GM18951 (cell line): ENCODE measurements at regions not wholly inside any gene's neighbourhood (a gene's known extent, or its start where the extent isn't known, plus 50 kb on each side); places are given as distances from the start of the nearest gene placed in this dataset.

Source experiments
- POLR2A ChIP-seq: IDR thresholded peaks from 4 replicates; pipeline ENCODE4 v1.6.1; 2011; ENCODE audit warnings: mild to moderate bottlenecking; ENCODE audit not compliant: insufficient read length, insufficient read depth; ENCODE audit errors: extremely low read depth
- in situ Hi-C: fragments of 300-500 bp; cut with MboI; formaldehyde crosslinking; loops from one replicate; pipeline ENCODE4 v1.12.0; 2022; ENCODE audit warnings: low sequenced_read_pairs, mixed read lengths, inconsistent platforms; ENCODE audit not compliant: unreplicated experiment

DNA sequence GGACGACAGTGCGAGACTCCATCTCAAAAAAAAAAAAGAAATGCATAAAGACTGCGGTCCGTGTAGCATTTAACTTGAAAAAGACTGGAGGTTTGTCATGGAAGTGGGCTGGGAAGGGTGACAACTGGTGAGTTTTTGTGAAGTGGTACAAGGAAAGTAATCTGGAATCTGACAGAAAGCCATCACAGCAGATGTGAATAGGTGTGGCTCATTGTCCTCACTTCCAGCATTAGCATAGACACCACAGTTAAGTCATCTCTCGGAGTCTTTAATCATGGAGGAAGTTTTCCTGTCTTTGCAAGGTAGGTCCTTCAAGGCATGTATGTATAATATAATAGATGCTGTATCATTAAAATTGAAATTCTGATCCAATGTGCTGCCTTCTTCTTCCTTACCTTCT, 453.2 kb downstream of the TFAP2A start:
- in situ Hi-C loops, result no loop called here
- TF ChIP-seq POLR2A, result no peak

- no peak for TF ChIP-seq POLR2A
- in situ Hi-C loops, result no loop called here
Measured at GRCh38 chr6:9957215-9957759, 457.6 kb downstream of the TFAP2A start.

DNA sequence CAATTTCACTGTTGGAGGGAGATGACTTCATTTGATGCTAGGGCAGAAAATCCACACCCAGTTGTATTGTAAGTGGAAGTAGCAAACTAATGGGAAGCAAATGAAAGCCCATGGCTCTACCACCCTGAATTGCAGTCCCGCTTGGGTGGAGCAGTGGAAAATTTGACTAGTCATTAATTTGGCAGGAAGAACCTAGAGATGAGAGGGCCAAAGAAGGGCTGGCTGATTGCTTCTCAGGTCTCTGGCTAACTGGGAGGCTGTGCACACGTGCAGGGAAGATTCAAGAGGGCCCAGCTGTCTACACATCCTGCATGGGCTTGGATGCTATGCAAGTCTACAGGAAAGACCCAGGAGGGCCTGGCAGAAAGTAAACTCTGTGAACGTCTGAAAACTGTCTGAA, 466.2 kb downstream of the TFAP2A start:
- TF ChIP-seq POLR2A, result no peak
- in situ Hi-C loops, result no loop called here

GRCh38 chr6:9943986-9944385, 470.9 kb downstream of the TFAP2A start:
- in situ Hi-C loops, result no loop called here
- no peak for TF ChIP-seq POLR2A

- in situ Hi-C loops, result no loop called here
- TF ChIP-seq POLR2A, result no peak
Measured at GRCh38 chr6:9943026-9943425, 471.8 kb downstream of the TFAP2A start.

DNA sequence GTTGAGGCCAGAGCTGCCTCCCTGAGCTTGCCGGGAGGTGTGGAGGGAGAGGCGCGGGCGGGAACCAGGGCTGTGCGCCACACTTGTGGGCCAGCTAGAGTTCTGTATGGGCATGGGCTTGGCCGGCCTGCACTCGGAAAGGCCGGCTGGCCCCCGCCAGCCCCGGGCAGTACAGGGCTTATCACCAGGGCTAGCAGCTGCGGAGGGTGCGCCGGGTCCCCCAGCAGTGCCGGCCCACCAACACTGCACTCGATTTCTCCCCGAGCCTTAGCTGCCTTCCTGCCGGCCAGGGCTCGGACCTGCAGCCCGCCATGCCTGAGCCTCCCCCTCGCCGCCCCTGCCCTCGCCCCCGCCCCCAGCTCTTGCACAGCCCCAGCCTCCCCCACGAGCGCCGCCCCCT, 472.7 kb downstream of the TFAP2A start:
- no peak for TF ChIP-seq POLR2A
- in situ Hi-C loops, result no loop called here

DNA sequence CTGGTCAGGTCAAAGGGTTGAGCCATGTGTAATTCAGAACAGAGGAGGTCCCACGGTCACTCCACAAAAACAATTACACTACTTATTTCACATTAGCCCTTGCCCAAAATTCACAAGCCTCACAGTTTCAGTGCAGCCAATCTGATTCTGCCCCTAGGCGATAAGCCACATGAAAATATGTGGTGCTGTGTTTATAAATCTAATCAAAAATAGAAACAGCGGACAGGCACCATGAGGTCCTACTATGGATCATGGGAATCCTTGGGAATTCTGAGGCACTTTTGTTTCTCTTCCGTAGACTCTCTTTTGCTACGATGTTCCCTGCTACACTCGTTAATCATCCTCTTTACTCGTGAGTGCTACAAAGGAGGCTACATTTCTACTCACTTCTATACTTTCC, 476.1 kb downstream of the TFAP2A start:
- in situ Hi-C loops, result no loop called here
- no peak for TF ChIP-seq POLR2A

DNA sequence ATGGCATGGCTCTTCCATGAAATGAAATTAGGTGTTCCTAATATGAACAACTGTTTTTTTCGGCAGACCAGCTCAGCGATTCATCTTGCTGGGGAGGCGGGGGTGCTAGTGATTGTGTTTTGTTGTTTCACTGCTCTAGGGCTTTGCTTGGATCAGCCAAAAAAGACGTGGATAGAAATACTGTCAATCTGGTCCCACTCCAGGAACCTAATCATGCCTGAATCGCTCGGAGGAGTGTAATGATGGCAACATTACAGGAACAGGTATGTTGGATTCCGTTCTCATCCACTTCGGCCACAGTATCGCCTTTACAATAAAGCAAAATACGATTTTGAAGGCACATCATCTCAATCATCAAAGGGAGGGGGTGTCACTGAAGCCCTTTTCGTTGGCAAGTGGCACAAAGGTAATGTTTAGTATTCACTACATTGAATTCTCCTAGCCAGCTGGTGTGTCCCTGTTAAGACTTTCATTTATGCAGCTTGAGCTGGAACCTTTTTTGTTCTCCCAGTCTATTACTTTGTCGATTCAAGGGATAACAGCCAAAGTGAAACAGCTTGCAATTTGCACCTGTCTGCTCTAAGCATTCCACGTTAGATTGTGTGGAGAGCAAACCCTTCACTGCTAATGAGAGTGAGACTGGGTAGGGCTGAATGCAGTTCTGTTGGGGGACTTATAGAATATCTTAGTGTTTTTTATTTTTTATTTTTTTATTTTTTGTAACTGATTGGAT, 477.7 kb downstream of the TFAP2A start:
- in situ Hi-C loops, result no loop called here
- TF ChIP-seq POLR2A, result no peak

DNA sequence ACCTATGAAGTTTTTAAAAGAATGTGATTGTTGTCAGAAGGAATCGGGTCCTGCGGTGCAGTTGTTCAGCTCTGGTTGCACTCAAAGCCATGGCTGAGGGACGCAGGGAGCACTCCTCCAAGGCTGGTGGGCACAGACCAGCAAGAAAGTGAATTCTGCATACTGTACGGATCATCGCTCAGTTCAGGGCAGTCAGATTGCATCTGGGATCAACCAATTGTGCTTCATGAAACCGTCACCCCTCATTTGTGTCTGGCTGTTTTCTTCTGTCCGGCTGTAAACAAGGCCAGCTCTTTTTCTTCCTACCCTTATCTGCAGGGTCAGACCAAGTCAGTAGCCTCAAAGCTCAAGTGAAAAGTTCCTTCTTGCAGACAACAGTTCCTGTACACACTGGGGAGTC, 478.3 kb downstream of the TFAP2A start:
- in situ Hi-C loops, result no loop called here
- TF ChIP-seq POLR2A, result no peak

DNA sequence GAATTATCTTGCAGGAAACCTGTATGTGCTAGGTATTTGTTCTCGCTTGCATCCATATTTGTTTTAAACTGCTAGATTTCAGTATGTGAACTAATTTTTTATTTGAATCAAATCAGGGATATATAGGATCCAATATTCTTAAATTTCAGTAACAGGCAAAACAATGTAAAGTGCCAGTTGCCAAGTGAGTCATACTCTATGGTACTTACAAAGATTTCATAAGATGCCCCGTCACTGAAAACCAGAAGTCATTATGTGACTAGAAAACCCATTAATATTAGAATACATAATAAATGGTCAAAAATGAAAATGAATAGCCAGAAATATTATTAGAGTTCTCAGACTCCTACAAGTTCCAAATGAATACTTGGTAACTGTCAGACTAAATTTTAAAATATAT, 481.2 kb downstream of the TFAP2A start:
- no peak for TF ChIP-seq POLR2A
- in situ Hi-C loops, result no loop called here

GRCh38 chr6:9927275-9927674, 487.6 kb downstream of the TFAP2A start:
- in situ Hi-C loops, result no loop called here
- TF ChIP-seq POLR2A, result no peak

GRCh38 chr6:9924971-9925370, 489.9 kb downstream of the TFAP2A start:
- in situ Hi-C loops, result no loop called here
- no peak for TF ChIP-seq POLR2A

DNA sequence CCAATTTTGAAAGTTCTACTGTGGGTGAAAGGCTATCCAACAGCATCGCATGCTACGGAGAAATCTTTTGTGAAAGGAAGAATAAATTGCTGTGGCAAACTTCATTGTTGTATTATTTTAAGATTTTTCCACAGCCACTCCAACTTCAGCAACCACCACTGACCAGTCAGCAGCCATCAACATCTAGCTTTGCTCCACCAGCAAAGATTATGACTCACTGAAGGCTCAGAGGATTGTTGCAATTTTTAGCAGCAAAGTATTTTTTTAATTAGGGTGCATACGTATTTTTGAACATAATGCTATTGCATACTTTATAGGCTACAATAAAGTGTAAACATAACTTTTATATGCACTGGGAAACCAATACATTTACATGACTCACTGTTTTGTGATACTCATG, 493.5 kb downstream of the TFAP2A start:
- TF ChIP-seq POLR2A, result no peak
- in situ Hi-C loops, result no loop called here

GRCh38 chr6:9914951-9915350, 499.9 kb downstream of the TFAP2A start:
- TF ChIP-seq POLR2A, result no peak
- in situ Hi-C loops, result no loop called here
